HepG2 (cell line): ENCODE measurements at regions not wholly inside any gene's neighbourhood (a gene's known extent, or its start where the extent isn't known, plus 50 kb on each side); places are given as distances from the start of the nearest gene placed in this dataset.
A peak's percentile ranks its signal among the peaks of the same experiment; 100 is the strongest.

Experiments used
- ATAC-seq: fragments of 200-7000 bp; cut with Tn5 transposase; 3 replicates; pipeline ENCODE4 v1.9.1; 2020; ENCODE audit warnings: mild to moderate bottlenecking, moderate library complexity
- BruUV-seq: library from RNA; stranded (reverse); fragments of 400-500 nt; replicated peaks from 2 replicates; lab custom pipeline; 2021; lab: Mats Ljungman, UMichigan
- CTCF ChIA-PET: fragments of 300-600 bp; formaldehyde crosslinking; extraction: SDS; loops from one replicate; lab custom pipeline; 2021; ENCODE audit warnings: low total read pairs, inconsistent platforms, low intra/inter-chr PET ratio; lab: Yijun Ruan, JAX
- POLR2A ChIA-PET: fragments of 350-600 bp; sonication (Branson Sonifier 250); formaldehyde crosslinking; loops from one replicate; lab custom pipeline; 2020; ENCODE audit warnings: antibody characterized with exemption, inconsistent platforms; lab: Yijun Ruan, JAX
- DNase-seq: peaks from one replicate; pipeline ENCODE4 v3.0.0-alpha.2; 2015; ENCODE audit warnings: low spot score
- FAIRE-seq: peaks from 3 replicates; lab custom pipeline; 2011; peaks lifted over from hg19 to GRCh38; lab: Jason Lieb, UNC
- H2AFZ ChIP-seq: one replicate; pipeline ENCODE4 v1.6.1; 2011; ENCODE audit warnings: low read length, inconsistent platforms
- H3K27ac ChIP-seq: fragments of 300-600 bp; 3 replicates; pipeline ENCODE4 v1.8.0; 2011; ENCODE audit warnings: mixed run types, mild to moderate bottlenecking, mixed read lengths, low read length, inconsistent platforms; ENCODE audit not compliant: insufficient read depth; ENCODE audit errors: extremely low read length
- H3K27me3 ChIP-seq, 2 experiments: fragments of 200-600 bp in 1 of 2; 2 replicates in 1 of 2; 3 replicates in 1 of 2; pipeline versions ENCODE4 v1.6.0 to v1.8.0; 2011; ENCODE audit warnings: low read length in 2 of 2, mild to moderate bottlenecking in 2 of 2, moderate library complexity in 2 of 2, inconsistent platforms in 1 of 2; ENCODE audit not compliant: insufficient read depth in 2 of 2, control insufficient read depth in 1 of 2
- H3K36me3 ChIP-seq, 2 experiments: fragments of 200-600 bp in 1 of 2; replicated peaks in 1 of 2; 2 replicates in 1 of 2; 3 replicates in 1 of 2; pipeline versions ENCODE4 v1.5.1 to v1.8.0; 2011; ENCODE audit warnings: low read length in 2 of 2, inconsistent platforms in 1 of 2; ENCODE audit not compliant: insufficient read depth in 2 of 2, control insufficient read depth in 1 of 2
- H3K4me1 ChIP-seq: 2 replicates; pipeline ENCODE4 v1.5.1; 2012; ENCODE audit warnings: low read length, inconsistent platforms; ENCODE audit not compliant: insufficient read depth
- H3K4me2 ChIP-seq: 2 replicates; pipeline ENCODE4 v1.6.0; 2011; ENCODE audit warnings: low read depth, low read length, inconsistent platforms
- H3K4me3 ChIP-seq, 3 experiments: fragments of 200-600 bp in 1 of 3; sonication (generic), shearing (Covaris generic) in 1 of 3; replicated peaks in 1 of 3; 2 replicates each; pipeline ENCODE4 v1.5.1; 2011 to 2016; ENCODE audit warnings: low read length in 3 of 3, inconsistent platforms in 2 of 3, low read depth in 2 of 3, mild to moderate bottlenecking in 2 of 3, control low read depth in 1 of 3, mixed read lengths in 1 of 3; ENCODE audit not compliant: insufficient read depth in 1 of 3
- H3K79me2 ChIP-seq: one replicate; pipeline ENCODE4 v1.6.1; 2011; ENCODE audit warnings: low read length, inconsistent platforms; ENCODE audit not compliant: insufficient read depth
- H3K9ac ChIP-seq: 2 replicates; pipeline ENCODE4 v1.6.0; 2011; ENCODE audit warnings: mild to moderate bottlenecking, low read depth, low read length, inconsistent platforms; ENCODE audit not compliant: insufficient read depth
- H3K9me3 ChIP-seq: 2 replicates; pipeline ENCODE4 v1.5.1; 2012; ENCODE audit warnings: mild to moderate bottlenecking, low read length
- H4K20me1 ChIP-seq: 2 replicates; pipeline ENCODE4 v1.6.0; 2011; ENCODE audit warnings: inconsistent platforms, mild to moderate bottlenecking, low read length, moderate library complexity; ENCODE audit not compliant: insufficient read depth
- ATM ChIP-seq: fragments of 450-650 bp; IDR thresholded peaks from 2 replicates; pipeline ENCODE4 v1.7.1; 2017; ENCODE audit warnings: mild to moderate bottlenecking, borderline replicate concordance
- CEBPG ChIP-seq: IDR thresholded peaks from 2 replicates; pipeline ENCODE4 v1.6.1; 2016
- GATAD2A ChIP-seq: IDR thresholded peaks from 2 replicates; pipeline ENCODE4 v1.6.1; 2016
- GLI4 ChIP-seq: sonication (generic); formaldehyde crosslinking; IDR thresholded peaks from 2 replicates; pipeline ENCODE4 v1.5.1; 2020; ENCODE audit warnings: missing genetic modification reagents, mild to moderate bottlenecking, moderate library complexity, borderline replicate concordance
- SOX13 ChIP-seq, 3 experiments: fragments of 450-650 bp in 1 of 3; sonication (generic) in 1 of 3; formaldehyde crosslinking in 1 of 3; IDR thresholded peaks in 2 of 3; conservative IDR thresholded peaks in 1 of 3; 2 replicates each; pipeline versions ENCODE4 v1.5.0 to v1.6.1; 2016 to 2020; ENCODE audit warnings: antibody characterized with exemption in 1 of 3, mild to moderate bottlenecking in 1 of 3, missing compliant biosample characterization in 1 of 3, missing genetic modification reagents in 1 of 3, moderate library complexity in 1 of 3
- SUZ12 ChIP-seq: fragments of 150-350 bp; IDR thresholded peaks from 2 replicates; pipeline ENCODE4 v1.6.1; 2014; ENCODE audit warnings: low read depth, low read length
- ZBTB21 ChIP-seq: sonication (generic); formaldehyde crosslinking; IDR thresholded peaks from 2 replicates; pipeline ENCODE4 v1.4.0; 2020; ENCODE audit warnings: missing genetic modification reagents
- ZNF281 ChIP-seq: sonication (generic); formaldehyde crosslinking; IDR thresholded peaks from 2 replicates; pipeline ENCODE4 v1.4.0; 2020; ENCODE audit warnings: missing genetic modification reagents, borderline replicate concordance
- WGBS: methylation state at CpG from one replicate; pipeline ENCODE4 v1.1.6; 2017; ENCODE audit warnings: low lambda C conversion rate; 5-methylcytosine and 5-hydroxymethylcytosine counted together
- in situ Hi-C: cut with HindIII; loops from 2 replicates; pipeline ENCODE4 v1.10.0; 2017; ENCODE audit warnings: low pct_unique_long_range_greater_than_20kb; ENCODE audit not compliant: extremely low pct_ligation_motif_present
- intact Hi-C: fragments of 100-400 bp; cut with micrococcal nuclease; formaldehyde crosslinking; loops from one replicate; pipeline ENCODE4 v1.10.0; 2022; ENCODE audit not compliant: unreplicated experiment
- TF ChIP-seq, protein P1 (sequence below): sonication (generic); formaldehyde crosslinking; IDR thresholded peaks from 2 replicates; pipeline ENCODE4 v1.5.1; 2020; ENCODE audit warnings: mild to moderate bottlenecking, missing genetic modification reagents, borderline replicate concordance
- TF ChIP-seq, protein P2 (sequence below): sonication (generic); formaldehyde crosslinking; IDR thresholded peaks from 2 replicates; pipeline ENCODE4 v1.8.0; 2022; ENCODE audit warnings: low read depth, missing genetic modification reagents

DNA sequence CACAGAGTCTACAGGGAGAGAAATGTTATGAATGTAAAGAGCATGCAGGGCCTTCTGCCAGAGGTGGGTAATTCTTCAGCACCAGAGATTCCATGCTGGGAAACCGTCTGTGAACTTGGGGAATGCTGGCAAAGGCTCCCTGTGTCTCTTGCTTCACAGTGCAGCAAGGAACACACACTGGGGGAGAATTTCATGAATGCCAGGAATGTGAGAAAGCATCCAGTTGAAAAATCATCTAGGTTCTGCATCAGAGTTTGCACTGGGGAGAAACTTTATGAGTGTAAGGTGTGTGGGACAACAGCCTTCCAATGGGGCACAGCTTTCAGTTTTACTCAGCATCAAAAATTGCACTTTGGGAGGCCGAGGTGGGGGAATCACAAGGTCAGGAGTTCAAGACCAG, 224.3 kb upstream of the IGFBP3 start:
- POLR2A ChIA-PET: no interaction called here
- no TSS peak for BruUV-seq
- DNase-seq (peak; percentile 73), FAIRE-seq (no peak), ATAC-seq (peak; percentile 90)
- intact Hi-C loops: no loop called here
- WGBS: 0% methylated on average over 2 of the region's 2 CpGs
- Histone ChIP-seq H3K4me2 (0 out of 2 replicates have a peak overlapping the region, but pooled peaks have one; percentile 12), H2AFZ (no peak overlapping the region), H3K9me3 (no peaks in the 10 kb centered on the region), H3K27me3 (no peaks in the 10 kb centered on the region), H3K9ac (no peak overlapping the region), H4K20me1 (no peaks in the 10 kb centered on the region), H3K4me3 (no peak overlapping the region), H3K79me2 (no peaks in the 10 kb centered on the region), H3K27ac (no peak overlapping the region), H3K4me1 (peaks cover 31% of the 10 kb centered on the region), H3K36me3 (no peaks in the 10 kb centered on the region)
- in situ Hi-C loops: no loop called here
- CTCF ChIA-PET: no interaction called here
- TF ChIP-seq ZBTB21 (CRISPR knock-in tag): no peak
- TF ChIP-seq CEBPG: no peak
- TF ChIP-seq, protein P1, sequence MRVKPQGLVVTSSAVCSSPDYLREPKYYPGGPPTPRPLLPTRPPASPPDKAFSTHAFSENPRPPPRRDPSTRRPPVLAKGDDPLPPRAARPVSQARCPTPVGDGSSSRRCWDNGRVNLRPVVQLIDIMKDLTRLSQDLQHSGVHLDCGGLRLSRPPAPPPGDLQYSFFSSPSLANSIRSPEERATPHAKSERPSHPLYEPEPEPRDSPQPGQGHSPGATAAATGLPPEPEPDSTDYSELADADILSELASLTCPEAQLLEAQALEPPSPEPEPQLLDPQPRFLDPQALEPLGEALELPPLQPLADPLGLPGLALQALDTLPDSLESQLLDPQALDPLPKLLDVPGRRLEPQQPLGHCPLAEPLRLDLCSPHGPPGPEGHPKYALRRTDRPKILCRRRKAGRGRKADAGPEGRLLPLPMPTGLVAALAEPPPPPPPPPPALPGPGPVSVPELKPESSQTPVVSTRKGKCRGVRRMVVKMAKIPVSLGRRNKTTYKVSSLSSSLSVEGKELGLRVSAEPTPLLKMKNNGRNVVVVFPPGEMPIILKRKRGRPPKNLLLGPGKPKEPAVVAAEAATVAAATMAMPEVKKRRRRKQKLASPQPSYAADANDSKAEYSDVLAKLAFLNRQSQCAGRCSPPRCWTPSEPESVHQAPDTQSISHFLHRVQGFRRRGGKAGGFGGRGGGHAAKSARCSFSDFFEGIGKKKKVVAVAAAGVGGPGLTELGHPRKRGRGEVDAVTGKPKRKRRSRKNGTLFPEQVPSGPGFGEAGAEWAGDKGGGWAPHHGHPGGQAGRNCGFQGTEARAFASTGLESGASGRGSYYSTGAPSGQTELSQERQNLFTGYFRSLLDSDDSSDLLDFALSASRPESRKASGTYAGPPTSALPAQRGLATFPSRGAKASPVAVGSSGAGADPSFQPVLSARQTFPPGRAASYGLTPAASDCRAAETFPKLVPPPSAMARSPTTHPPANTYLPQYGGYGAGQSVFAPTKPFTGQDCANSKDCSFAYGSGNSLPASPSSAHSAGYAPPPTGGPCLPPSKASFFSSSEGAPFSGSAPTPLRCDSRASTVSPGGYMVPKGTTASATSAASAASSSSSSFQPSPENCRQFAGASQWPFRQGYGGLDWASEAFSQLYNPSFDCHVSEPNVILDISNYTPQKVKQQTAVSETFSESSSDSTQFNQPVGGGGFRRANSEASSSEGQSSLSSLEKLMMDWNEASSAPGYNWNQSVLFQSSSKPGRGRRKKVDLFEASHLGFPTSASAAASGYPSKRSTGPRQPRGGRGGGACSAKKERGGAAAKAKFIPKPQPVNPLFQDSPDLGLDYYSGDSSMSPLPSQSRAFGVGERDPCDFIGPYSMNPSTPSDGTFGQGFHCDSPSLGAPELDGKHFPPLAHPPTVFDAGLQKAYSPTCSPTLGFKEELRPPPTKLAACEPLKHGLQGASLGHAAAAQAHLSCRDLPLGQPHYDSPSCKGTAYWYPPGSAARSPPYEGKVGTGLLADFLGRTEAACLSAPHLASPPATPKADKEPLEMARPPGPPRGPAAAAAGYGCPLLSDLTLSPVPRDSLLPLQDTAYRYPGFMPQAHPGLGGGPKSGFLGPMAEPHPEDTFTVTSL (CRISPR knock-in tag): no peak
- no peak for TF ChIP-seq SOX13 (IDR thresholded peaks at IDR 0.05)
- TF ChIP-seq SOX13 (CRISPR knock-in tag; conservative IDR thresholded peaks at IDR 0.05 in 1 of 2, IDR thresholded peaks at IDR 0.05 in 1 of 2): 0 out of 4 replicates have a peak, but pooled peaks of 1 of the 2 experiments have one; percentile 27
- TF ChIP-seq, protein P2, sequence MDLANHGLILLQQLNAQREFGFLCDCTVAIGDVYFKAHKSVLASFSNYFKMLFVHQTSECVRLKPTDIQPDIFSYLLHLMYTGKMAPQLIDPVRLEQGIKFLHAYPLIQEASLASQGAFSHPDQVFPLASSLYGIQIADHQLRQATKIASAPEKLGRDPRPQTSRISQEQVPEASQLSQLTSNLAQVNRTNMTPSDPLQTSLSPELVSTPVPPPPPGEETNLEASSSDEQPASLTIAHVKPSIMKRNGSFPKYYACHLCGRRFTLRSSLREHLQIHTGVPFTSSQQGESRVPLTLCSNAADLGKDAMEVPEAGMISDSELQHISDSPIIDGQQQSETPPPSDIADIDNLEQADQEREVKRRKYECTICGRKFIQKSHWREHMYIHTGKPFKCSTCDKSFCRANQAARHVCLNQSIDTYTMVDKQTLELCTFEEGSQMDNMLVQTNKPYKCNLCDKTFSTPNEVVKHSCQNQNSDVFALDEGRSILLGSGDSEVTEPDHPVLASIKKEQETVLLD (CRISPR knock-in tag): no peak
- TF ChIP-seq GLI4: no peak
- TF ChIP-seq GATAD2A: 0 out of 2 replicates have a peak, but pooled peaks have one; percentile 19
- no peak for TF ChIP-seq SUZ12
- no peak for TF ChIP-seq ATM
- TF ChIP-seq ZNF281 (CRISPR knock-in tag): 0 out of 2 replicates have a peak, but pooled peaks have one; percentile 11
